ENCODE measurements at regions not wholly inside any gene's neighbourhood (a gene's known extent, or its start where the extent isn't known, plus 50 kb on each side); places are given as distances from the start of the nearest gene placed in this dataset.

GRCh38 chr11:122176651-122177050, 60.6 kb upstream of the BLID start:
- TF ChIP-seq RAD21 (IDR thresholded peaks at IDR 0.05; ENCODE audit: low read depth) = no peak
- TF ChIP-seq EP300 (IDR thresholded peaks at IDR 0.05; ENCODE audit: borderline replicate concordance) = no peak
- no peak for TF ChIP-seq TEAD4 (IDR thresholded peaks at IDR 0.05)
- no peak for TF ChIP-seq REST (IDR thresholded peaks at IDR 0.05; ENCODE audit: low read depth)
- no peak for TF ChIP-seq MAX (IDR thresholded peaks at IDR 0.05)
